22Rv1 (cell line): ENCODE measurements at regions not wholly inside any gene's neighbourhood (a gene's known extent, or its start where the extent isn't known, plus 50 kb on each side); places are given as distances from the start of the nearest gene placed in this dataset.

ENCODE experiments used
- H3K27ac ChIP-seq: fragments of 450-650 bp; 2 replicates; pipeline ENCODE4 v1.5.1; 2017
- CTCF ChIP-seq: fragments of 450-650 bp; IDR thresholded peaks from 2 replicates; pipeline ENCODE4 v1.5.1; 2017; ENCODE audit warnings: mild to moderate bottlenecking
- ZFX ChIP-seq: fragments of 450-650 bp; IDR thresholded peaks from 2 replicates; pipeline ENCODE4 v1.6.1; 2017; ENCODE audit warnings: antibody characterized with exemption, borderline replicate concordance

- TF ChIP-seq CTCF: no peak
- no peak for TF ChIP-seq ZFX
- no peak overlapping the region for H3K27ac ChIP-seq
These were observed 435.4 kb downstream of the MATN1 start for GRCh38 chr1:30287976-30288375.

DNA sequence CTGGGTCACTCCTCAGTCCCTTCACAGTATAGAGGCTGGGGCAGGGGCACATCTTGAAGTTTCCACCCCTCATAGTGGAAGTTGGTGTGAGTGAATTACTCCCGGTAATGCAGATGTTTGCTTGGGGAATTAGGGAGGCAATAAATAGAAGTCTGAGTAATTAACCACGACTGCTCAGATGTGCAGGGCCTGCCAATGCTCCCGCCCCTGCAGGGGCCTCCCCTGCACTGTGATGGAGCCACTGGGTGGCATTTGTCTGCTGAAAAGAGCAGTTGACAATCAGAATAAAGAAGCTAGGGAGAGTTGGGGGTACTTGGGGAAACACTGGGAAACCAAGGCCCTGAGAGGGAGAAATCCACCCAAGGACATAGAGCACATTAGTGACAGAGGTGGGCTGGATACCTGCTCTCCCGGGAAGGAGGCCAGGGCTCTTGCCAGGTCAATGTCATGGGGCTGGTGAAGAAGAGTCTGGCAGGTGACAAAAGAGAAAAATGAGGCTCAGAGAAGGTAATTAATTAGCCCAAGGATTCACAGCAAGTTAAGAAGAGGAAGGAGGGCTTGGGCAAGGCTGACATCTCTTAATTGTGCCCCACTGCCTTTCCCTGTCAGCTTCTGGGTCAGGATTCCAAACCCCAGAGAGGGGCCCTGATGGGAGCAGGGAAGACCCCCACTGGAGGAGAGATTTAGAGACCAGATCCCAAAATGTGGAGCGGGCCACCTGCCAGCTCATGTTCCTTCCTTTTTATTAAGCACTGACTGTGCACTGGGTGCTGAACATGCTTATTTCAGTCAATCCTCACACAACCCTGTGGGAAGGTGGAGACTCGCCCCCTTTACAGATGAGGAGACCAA, 436.2 kb downstream of the MATN1 start:
- H3K27ac ChIP-seq: no peak overlapping the region
- TF ChIP-seq CTCF: no peak
- no peak for TF ChIP-seq ZFX

GRCh38 chr1:30286241-30286987, 437.0 kb downstream of the MATN1 start:
- H3K27ac ChIP-seq: no peak overlapping the region
- TF ChIP-seq CTCF (no peak), ZFX (no peak)

- H3K27ac ChIP-seq: no peak overlapping the region
- TF ChIP-seq ZFX (no peak), CTCF (no peak)
These were observed 437.9 kb downstream of the MATN1 start for GRCh38 chr1:30285501-30285932.

GRCh38 chr1:30284728-30285475, 438.5 kb downstream of the MATN1 start:
- no peak overlapping the region for H3K27ac ChIP-seq
- TF ChIP-seq CTCF (no peak), ZFX (no peak)

- TF ChIP-seq CTCF (no peak), ZFX (no peak)
- H3K27ac ChIP-seq: no peak overlapping the region
These were observed 439.2 kb downstream of the MATN1 start for GRCh38 chr1:30284226-30284625.
